Left lung (tissue), 4 donors: ENCODE measurements at regions not wholly inside any gene's neighbourhood (a gene's known extent, or its start where the extent isn't known, plus 50 kb on each side); places are given as distances from the start of the nearest gene placed in this dataset.

Source experiments
- ATAC-seq: fragments of 200-7000 bp; cut with Tn5 transposase; one replicate; pipeline ENCODE4 v1.9.1; 2020; ENCODE audit warnings: moderate library complexity
- DNase-seq, 4 donors: peaks; one replicate each; pipeline ENCODE4 v3.0.0-alpha.2; 2013 to 2020
- H3K27ac ChIP-seq, 2 donors: fragments of 200-600 bp; sonication (generic) in 1 of 2; one replicate each; pipeline versions ENCODE4 v1.5.0 to v1.8.0; 2020 to 2021
- H3K27me3 ChIP-seq, 2 donors: fragments of 200-600 bp; sonication (generic) in 1 of 2; one replicate each; pipeline versions ENCODE4 v1.5.0 to v1.8.0; 2020 to 2021
- H3K36me3 ChIP-seq, 2 donors: fragments of 200-600 bp; sonication (generic) in 1 of 2; one replicate each; pipeline versions ENCODE4 v1.5.0 to v1.8.0; 2020 to 2021
- H3K4me1 ChIP-seq, 2 donors: fragments of 200-600 bp; one replicate each; pipeline ENCODE4 v1.8.0; 2021
- H3K4me3 ChIP-seq, 2 donors: fragments of 200-600 bp; sonication (generic) in 1 of 2; one replicate each; pipeline versions ENCODE4 v1.5.0 to v1.8.0; 2020 to 2021; ENCODE audit warnings: mild to moderate bottlenecking in 1 of 2
- H3K9me3 ChIP-seq, 2 donors: fragments of 200-600 bp; sonication (generic) in 1 of 2; one replicate each; pipeline versions ENCODE4 v1.5.0 to v1.8.0; 2020 to 2021
- CTCF ChIP-seq, 2 donors: fragments of 200-600 bp; sonication (generic) in 1 of 2; IDR thresholded peaks; one replicate each; pipeline versions ENCODE4 v1.5.0 to v1.8.0; 2021; ENCODE audit warnings: antibody characterized with exemption in 2 of 2
- intact Hi-C, 2 donors: fragments of 100-400 bp; cut with DNase I; formaldehyde crosslinking; loops; one replicate each; pipeline versions ENCODE4 v1.11.2 to v1.14.2; 2022
- donor health status: DM: no; HTN: yes; CAD: no.
- donor health status: DM: no; HTN: no; CAD: no.

DNA sequence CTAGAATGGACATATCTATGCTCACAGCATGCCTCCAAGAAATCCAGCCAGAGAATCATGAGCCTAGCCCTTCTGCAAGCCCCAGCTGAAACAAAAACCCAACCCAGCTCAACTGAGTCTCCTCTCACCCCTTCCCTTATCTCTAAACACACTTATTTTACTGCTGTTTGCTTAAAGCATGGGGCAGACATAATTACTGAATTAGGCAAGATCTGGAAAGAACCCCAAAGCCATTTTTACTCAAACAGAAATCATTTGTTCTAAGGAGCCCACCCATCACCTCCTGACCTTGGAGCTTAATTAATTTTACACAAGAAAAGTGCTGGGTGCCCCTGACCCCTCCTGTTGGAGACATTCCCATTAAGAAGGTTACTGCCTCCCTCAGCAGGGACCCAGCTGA, 291.6 kb downstream of the MAFB start:
- Histone ChIP-seq H3K27me3 (no peaks in the 10 kb centered on the region), H3K4me3 (no peak overlapping the region), H3K9me3 (peaks cover 0 to 10% of the 10 kb centered on the region in 2 donors), H3K27ac (no peak overlapping the region), H3K36me3 (no peaks in the 10 kb centered on the region), H3K4me1 (no peaks in the 10 kb centered on the region)
- intact Hi-C loops, result no loop called here
- TF ChIP-seq CTCF (IDR thresholded peaks at IDR 0.05), result no peak
- no peak for ATAC-seq
- DNase-seq, result peak in 2 of 4 donors; percentile 22 to 49

- no peak for TF ChIP-seq CTCF (IDR thresholded peaks at IDR 0.05)
- no peaks in the 10 kb centered on the region for H3K27me3 ChIP-seq
Observed at GRCh38 chr20:40393197-40394079, 295.6 kb downstream of the MAFB start.

GRCh38 chr20:40390654-40391053, 298.4 kb downstream of the MAFB start:
- peaks cover 0 to 3% of the 10 kb centered on the region in 2 donors for H3K4me1 ChIP-seq
- TF ChIP-seq CTCF (IDR thresholded peaks at IDR 0.05), result no peak
- DNase-seq, result no peak
- H3K9me3 ChIP-seq, result peaks cover 0 to 6% of the 10 kb centered on the region in 2 donors
- ATAC-seq, result no peak
- intact Hi-C loops, result no loop called here
- no peaks in the 10 kb centered on the region for H3K36me3 ChIP-seq
- no peak overlapping the region for H3K27ac ChIP-seq
- no peak overlapping the region for H3K4me3 ChIP-seq
- no peaks in the 10 kb centered on the region for H3K27me3 ChIP-seq

More at GRCh38 chr20:40393197-40394079, 295.6 kb downstream of the MAFB start:
- no peak for DNase-seq
- ATAC-seq, result no peak
- H3K36me3 ChIP-seq, result no peaks in the 10 kb centered on the region
- intact Hi-C loops, result no loop called here
- H3K4me3 ChIP-seq, result no peak overlapping the region
- peaks cover 0 to 3% of the 10 kb centered on the region in 2 donors for H3K4me1 ChIP-seq
- H3K27ac ChIP-seq, result no peak overlapping the region
- no peaks in the 10 kb centered on the region for H3K9me3 ChIP-seq

- Histone ChIP-seq H3K4me1 (no peaks in the 10 kb centered on the region), H3K9me3 (peaks cover 0 to 3% of the 10 kb centered on the region in 2 donors), H3K36me3 (no peaks in the 10 kb centered on the region), H3K27me3 (no peaks in the 10 kb centered on the region), H3K4me3 (no peak overlapping the region), H3K27ac (no peak overlapping the region)
- DNase-seq (no peak), ATAC-seq (no peak)
- no peak for TF ChIP-seq CTCF (IDR thresholded peaks at IDR 0.05)
- intact Hi-C loops, result no loop called here
Observed at GRCh38 chr20:40370800-40371199, 318.2 kb downstream of the MAFB start.

DNA sequence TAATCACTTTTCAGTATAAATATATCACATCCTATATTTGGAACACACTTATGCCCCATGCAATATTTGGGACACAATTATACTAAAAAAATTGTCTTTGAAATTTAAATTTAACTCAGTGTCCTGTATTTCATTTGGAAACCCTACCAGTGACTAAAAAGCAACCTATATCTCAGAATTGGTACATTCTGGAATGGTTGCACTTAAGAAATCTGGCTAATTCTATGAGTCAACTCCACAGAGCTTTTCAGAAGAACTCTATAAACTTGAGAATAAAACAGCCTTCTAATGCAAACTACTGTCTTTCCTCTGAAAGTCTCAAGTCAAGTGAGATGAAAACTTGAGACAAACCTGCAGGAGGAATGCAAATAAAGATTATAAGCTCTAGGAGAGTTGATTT, 320.2 kb downstream of the MAFB start:
- no peaks in the 10 kb centered on the region for H3K27me3 ChIP-seq
- DNase-seq (no peak), ATAC-seq (no peak)
- H3K27ac ChIP-seq, result no peak overlapping the region
- intact Hi-C loops, result no loop called here
- no peak overlapping the region for H3K4me3 ChIP-seq
- H3K4me1 ChIP-seq, result no peaks in the 10 kb centered on the region
- no peak for TF ChIP-seq CTCF (IDR thresholded peaks at IDR 0.05)
- no peaks in the 10 kb centered on the region for H3K9me3 ChIP-seq
- no peaks in the 10 kb centered on the region for H3K36me3 ChIP-seq
